ENCODE measurements at regions not wholly inside any gene's neighbourhood (a gene's known extent, or its start where the extent isn't known, plus 50 kb on each side); places are given as distances from the start of the nearest gene placed in this dataset.
A peak's percentile ranks its signal among the peaks of the same experiment; 100 is the strongest.

DNA sequence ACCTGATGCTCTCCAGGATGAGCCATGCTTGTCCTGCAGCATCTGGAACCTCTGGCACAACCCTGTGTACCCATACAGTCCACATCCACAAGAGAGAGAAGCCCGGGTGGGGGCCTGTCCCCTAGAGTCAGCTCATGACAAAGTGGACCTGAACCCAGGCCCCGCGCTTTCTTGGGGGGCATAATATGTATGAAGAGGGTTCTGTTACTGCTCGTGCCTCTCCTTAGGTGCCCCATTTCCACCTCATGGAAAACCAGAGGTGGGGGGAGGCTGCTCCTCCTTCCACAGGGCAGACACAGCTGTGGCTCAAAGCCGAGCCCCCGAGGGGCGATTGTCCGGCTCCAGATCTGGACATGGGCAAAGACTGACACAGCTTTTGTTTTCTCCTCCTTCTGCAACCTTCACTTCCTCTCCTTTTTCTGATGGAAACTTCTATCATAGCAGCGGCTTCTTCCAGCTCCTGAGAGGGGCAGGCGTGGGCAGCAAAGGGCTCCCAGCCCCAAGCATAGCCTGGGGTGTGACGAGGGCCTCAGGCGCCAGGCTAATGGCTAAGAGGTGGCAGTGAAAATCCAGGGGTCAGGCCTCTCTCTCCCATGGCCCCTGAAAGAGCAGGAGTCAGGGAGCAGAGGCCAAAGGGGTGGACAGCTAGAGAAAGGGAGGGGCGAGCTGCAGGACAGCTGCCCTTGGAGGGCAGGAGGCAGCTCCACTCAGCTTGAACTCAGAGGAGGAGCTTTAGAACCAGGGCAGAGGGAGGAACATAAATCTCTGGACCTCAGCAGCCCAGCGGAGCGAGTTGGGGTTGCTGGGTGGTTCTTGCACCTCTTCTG lies 155.5 kb downstream of the ZFP36L2 start:
- 94% methylated on average over 15 of the region's 15 CpGs for WGBS (ENCODE audit: low lambda C conversion rate, missing lambda C conversion rate)
- H3K9me3 ChIP-seq (ENCODE audit: low read depth): no peaks in the 10 kb centered on the region
- H3K79me2 ChIP-seq: no peaks in the 10 kb centered on the region
- peaks cover 40% of the 10 kb centered on the region for H3K4me1 ChIP-seq (ENCODE audit: insufficient read depth)
- H2AFZ ChIP-seq: no peak overlapping the region
- no peaks in the 10 kb centered on the region for H3K36me3 ChIP-seq (replicated peaks; ENCODE audit: insufficient read depth, low read depth)
- H3K9me2 ChIP-seq (replicated peaks; ENCODE audit: insufficient read depth): no peaks in the 10 kb centered on the region
- H3K27me3 ChIP-seq: no peaks in the 10 kb centered on the region
- no peaks in the 10 kb centered on the region for H4K20me1 ChIP-seq (ENCODE audit: insufficient read depth, poor library complexity, severe bottlenecking)
- DNase-seq (ENCODE audit: low spot score): no peak
- no peak overlapping the region for H3K4me3 ChIP-seq
- peak overlapping the region; percentile 91 for H3K27ac ChIP-seq
- peak overlapping the region; percentile 25 for H3K4me2 ChIP-seq
- TF ChIP-seq, protein P1, sequence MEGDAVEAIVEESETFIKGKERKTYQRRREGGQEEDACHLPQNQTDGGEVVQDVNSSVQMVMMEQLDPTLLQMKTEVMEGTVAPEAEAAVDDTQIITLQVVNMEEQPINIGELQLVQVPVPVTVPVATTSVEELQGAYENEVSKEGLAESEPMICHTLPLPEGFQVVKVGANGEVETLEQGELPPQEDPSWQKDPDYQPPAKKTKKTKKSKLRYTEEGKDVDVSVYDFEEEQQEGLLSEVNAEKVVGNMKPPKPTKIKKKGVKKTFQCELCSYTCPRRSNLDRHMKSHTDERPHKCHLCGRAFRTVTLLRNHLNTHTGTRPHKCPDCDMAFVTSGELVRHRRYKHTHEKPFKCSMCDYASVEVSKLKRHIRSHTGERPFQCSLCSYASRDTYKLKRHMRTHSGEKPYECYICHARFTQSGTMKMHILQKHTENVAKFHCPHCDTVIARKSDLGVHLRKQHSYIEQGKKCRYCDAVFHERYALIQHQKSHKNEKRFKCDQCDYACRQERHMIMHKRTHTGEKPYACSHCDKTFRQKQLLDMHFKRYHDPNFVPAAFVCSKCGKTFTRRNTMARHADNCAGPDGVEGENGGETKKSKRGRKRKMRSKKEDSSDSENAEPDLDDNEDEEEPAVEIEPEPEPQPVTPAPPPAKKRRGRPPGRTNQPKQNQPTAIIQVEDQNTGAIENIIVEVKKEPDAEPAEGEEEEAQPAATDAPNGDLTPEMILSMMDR (IDR thresholded peaks at IDR 0.05; ENCODE audit: poor library complexity): no peak
- TF ChIP-seq EZH2 (IDR thresholded peaks at IDR 0.05; ENCODE audit: borderline replicate concordance) (no peak), EZH2phosphoT487 (IDR thresholded peaks at IDR 0.05; ENCODE audit: low read depth, severe bottlenecking, unreplicated experiment) (no peak)

DNA sequence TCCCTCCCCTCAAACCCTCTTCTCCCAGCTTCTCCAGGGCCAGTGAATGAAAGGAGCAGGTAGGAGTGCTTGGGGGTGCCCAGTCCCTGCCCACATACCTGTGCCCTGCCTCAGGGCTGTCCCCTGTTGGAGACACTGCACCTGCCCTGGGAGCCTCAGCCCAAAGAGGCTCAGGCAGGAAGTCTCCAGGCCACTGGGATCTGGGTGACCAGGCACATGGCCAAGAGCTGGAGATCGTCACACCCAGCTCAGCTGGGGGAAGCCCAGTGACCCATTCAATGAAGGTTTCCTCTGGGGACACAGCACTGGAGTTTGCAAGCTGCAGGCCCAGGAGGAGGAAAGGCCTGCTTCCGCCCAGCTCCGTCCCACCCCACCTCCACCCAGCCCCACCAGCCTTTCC lies 156.4 kb downstream of the ZFP36L2 start:
- H3K9me3 ChIP-seq (ENCODE audit: low read depth): no peaks in the 10 kb centered on the region
- H3K4me3 ChIP-seq: no peak overlapping the region
- H3K27ac ChIP-seq: no peak overlapping the region
- TF ChIP-seq, protein P1 (IDR thresholded peaks at IDR 0.05; ENCODE audit: poor library complexity): no peak
- TF ChIP-seq EZH2 (IDR thresholded peaks at IDR 0.05; ENCODE audit: borderline replicate concordance) (no peak), EZH2phosphoT487 (IDR thresholded peaks at IDR 0.05; ENCODE audit: low read depth, severe bottlenecking, unreplicated experiment) (no peak)
- H3K27me3 ChIP-seq: no peaks in the 10 kb centered on the region
- no peaks in the 10 kb centered on the region for H4K20me1 ChIP-seq (ENCODE audit: insufficient read depth, poor library complexity, severe bottlenecking)
- H3K79me2 ChIP-seq: no peaks in the 10 kb centered on the region
- H3K36me3 ChIP-seq (replicated peaks; ENCODE audit: insufficient read depth, low read depth): no peaks in the 10 kb centered on the region
- H3K4me2 ChIP-seq: no peak overlapping the region
- 88% methylated on average over 3 of the region's 3 CpGs for WGBS (ENCODE audit: low lambda C conversion rate, missing lambda C conversion rate)
- H2AFZ ChIP-seq: no peak overlapping the region
- H3K4me1 ChIP-seq (ENCODE audit: insufficient read depth): peaks cover 33% of the 10 kb centered on the region
- no peak for DNase-seq (ENCODE audit: low spot score)
- no peaks in the 10 kb centered on the region for H3K9me2 ChIP-seq (replicated peaks; ENCODE audit: insufficient read depth)

DNA sequence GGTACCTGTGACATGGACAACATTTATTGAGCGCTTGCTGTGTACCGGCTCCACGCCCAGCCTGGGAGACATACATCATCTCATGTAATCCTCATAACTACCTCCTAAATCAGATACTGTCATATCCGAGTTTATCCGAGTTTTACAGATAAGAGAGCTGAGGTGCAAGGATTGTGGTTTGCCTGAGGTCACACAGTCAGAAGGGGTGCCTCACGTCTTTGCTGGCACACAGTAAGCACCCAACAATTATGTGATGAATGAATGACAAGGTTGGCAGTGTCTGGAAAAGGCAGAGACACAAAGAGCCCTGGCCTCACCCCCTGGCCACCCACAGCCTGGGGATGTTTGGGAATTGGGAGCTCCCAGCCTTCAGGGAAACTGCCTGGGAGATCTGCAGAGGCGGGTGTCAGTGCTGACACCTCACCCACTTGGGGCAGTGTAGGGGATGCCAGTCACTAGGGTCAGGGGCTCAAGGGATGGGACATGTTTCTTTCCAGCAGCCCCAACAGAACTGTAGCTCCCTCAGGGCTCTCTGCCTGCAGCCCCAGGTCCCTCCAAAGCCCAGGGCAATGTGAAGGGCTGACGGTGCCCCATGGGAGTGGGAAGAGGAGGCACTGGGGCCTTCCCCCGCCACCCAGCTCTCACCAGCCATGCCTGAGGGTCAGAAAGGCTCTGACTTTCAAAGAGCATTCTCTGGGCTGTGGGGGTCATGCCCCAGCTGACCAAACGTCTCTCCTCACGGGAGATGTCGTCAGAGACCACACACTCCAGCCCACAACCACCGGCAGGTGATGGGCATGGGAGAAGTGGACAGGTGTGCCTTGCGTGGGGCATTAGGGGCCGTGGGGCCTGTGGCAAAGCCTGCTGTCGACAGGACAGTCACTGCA lies 157.5 kb downstream of the ZFP36L2 start:
- no peak for TF ChIP-seq EZH2phosphoT487 (IDR thresholded peaks at IDR 0.05; ENCODE audit: low read depth, severe bottlenecking, unreplicated experiment)
- TF ChIP-seq EZH2 (IDR thresholded peaks at IDR 0.05; ENCODE audit: borderline replicate concordance): no peak
- TF ChIP-seq, protein P1 (IDR thresholded peaks at IDR 0.05; ENCODE audit: poor library complexity): no peak
- Histone ChIP-seq H3K4me2 (no peak overlapping the region), H4K20me1 (ENCODE audit: insufficient read depth, poor library complexity, severe bottlenecking) (no peaks in the 10 kb centered on the region), H2AFZ (no peak overlapping the region), H3K27ac (no peak overlapping the region), H3K27me3 (no peaks in the 10 kb centered on the region), H3K79me2 (no peaks in the 10 kb centered on the region), H3K9me2 (replicated peaks; ENCODE audit: insufficient read depth) (no peaks in the 10 kb centered on the region), H3K36me3 (replicated peaks; ENCODE audit: insufficient read depth, low read depth) (no peaks in the 10 kb centered on the region), H3K9me3 (ENCODE audit: low read depth) (no peaks in the 10 kb centered on the region), H3K4me3 (no peak overlapping the region), H3K4me1 (ENCODE audit: insufficient read depth) (peaks cover 22% of the 10 kb centered on the region)
- 86% methylated on average over 16 of the region's 16 CpGs for WGBS (ENCODE audit: low lambda C conversion rate, missing lambda C conversion rate)
- DNase-seq (ENCODE audit: low spot score): no peak
